ENCODE measurements at regions not wholly inside any gene's neighbourhood (a gene's known extent, or its start where the extent isn't known, plus 50 kb on each side); places are given as distances from the start of the nearest gene placed in this dataset.

- Histone ChIP-seq H3K4me1 (ENCODE audit: control insufficient read depth, insufficient read depth, low read length) (no peaks in the 10 kb centered on the region), H3K27ac (ENCODE audit: insufficient read depth, low read length) (no peak overlapping the region), H3K79me1 (ENCODE audit: low read depth in 1 of 2, low read length in 2 of 2) (no peaks in the 10 kb centered on the region), H2BK120ac (ENCODE audit: low read depth, low read length) (no peak overlapping the region), H3K23ac (ENCODE audit: low read depth, low read length) (no peak overlapping the region), H4K8ac (ENCODE audit: low read depth in 2 of 2, low read length in 2 of 2) (no peak overlapping the region), H3K9ac (ENCODE audit: low read depth, low read length) (no peak overlapping the region), H3K36me3 (ENCODE audit: control insufficient read depth, insufficient read depth, low read length) (no peaks in the 10 kb centered on the region), H2AFZ (replicated peaks; ENCODE audit: low read length, poor library complexity) (no peak overlapping the region), H2BK5ac (ENCODE audit: low read depth, low read length, poor library complexity, severe bottlenecking) (no peak overlapping the region), H4K20me1 (ENCODE audit: insufficient read depth, low read length) (no peaks in the 10 kb centered on the region), H2AK9ac (replicated peaks; ENCODE audit: low read depth, low read length, poor library complexity) (no peak overlapping the region), H2BK15ac (ENCODE audit: low read depth, low read length) (no peak overlapping the region), H3K9me1 (ENCODE audit: insufficient read depth, low read length) (no peaks in the 10 kb centered on the region), H4K91ac (ENCODE audit: insufficient read depth, low read depth, low read length) (no peak overlapping the region), H2BK20ac (ENCODE audit: low read depth, low read length) (no peak overlapping the region), H4K5ac (ENCODE audit: low read depth, low read length) (no peak overlapping the region), H2AK5ac (ENCODE audit: low read depth, low read length) (no peak overlapping the region), H3K56ac (ENCODE audit: extremely low read depth, insufficient read depth, low read length) (no peak overlapping the region), H3K14ac (replicated peaks; ENCODE audit: low read depth, low read length) (no peak overlapping the region), H3K4me2 (ENCODE audit: low read depth, low read length) (no peak overlapping the region), H3K4ac (ENCODE audit: low read depth, low read length) (no peak overlapping the region), H3K18ac (ENCODE audit: low read depth, low read length) (no peak overlapping the region), H3K4me3 (ENCODE audit: insufficient read depth, low read depth, low read length) (no peak overlapping the region), H3K27me3 (ENCODE audit: control insufficient read depth, insufficient read depth, low read length) (peaks cover 6% of the 10 kb centered on the region; the same call in 1 of the 2 replicates), H3K9me3 (ENCODE audit: control insufficient read depth, insufficient read depth, low read length) (no peaks in the 10 kb centered on the region)
- no peak for DNase-seq
- no peak for ATAC-seq (ENCODE audit: low read depth)
- no TSS peak for BruUV-seq (replicated peaks)
- in situ Hi-C loops (cut with MboI; ENCODE audit: low sequenced_read_pairs) (no loop called here), intact Hi-C loops (cut with micrococcal nuclease) (no loop called here), dilution Hi-C loops (cut with HindIII; ENCODE audit: low sequenced_read_pairs, unreplicated experiment) (no loop called here)
- POLR2A ChIA-PET (ENCODE audit: unreplicated experiment) = no interaction called here
- no peak for TF ChIP-seq SMC3 (IDR thresholded peaks at IDR 0.05; ENCODE audit: low read depth, low read length)
- TF ChIP-seq RAD21 (IDR thresholded peaks at IDR 0.05; ENCODE audit: low read length) = no peak
- no peak for TF ChIP-seq NFE2L2 (IDR thresholded peaks at IDR 0.05; ENCODE audit: low read depth, low read length)
- TF ChIP-seq MAZ (IDR thresholded peaks at IDR 0.05; ENCODE audit: borderline replicate concordance, low read depth, low read length) = no peak
- TF ChIP-seq RCOR1 (IDR thresholded peaks at IDR 0.05; ENCODE audit: insufficient replicate concordance, low read length) = no peak
- no peak for TF ChIP-seq FOS (IDR thresholded peaks at IDR 0.05; ENCODE audit: low read depth, low read length)
- no peak for TF ChIP-seq USF2 (IDR thresholded peaks at IDR 0.05; ENCODE audit: low read depth, low read length)
- TF ChIP-seq CEBPB (IDR thresholded peaks at IDR 0.05; ENCODE audit: low read depth, low read length) = no peak
- no peak for TF ChIP-seq CTCF (conservative IDR thresholded peaks at IDR 0.05; ENCODE audit: low read depth, low read length)
- TF ChIP-seq MXI1 (IDR thresholded peaks at IDR 0.05; ENCODE audit: borderline replicate concordance, low read depth, low read length) = no peak
- TF ChIP-seq MAFK (IDR thresholded peaks at IDR 0.05; ENCODE audit: low read depth, low read length) = no peak
- no peak for TF ChIP-seq ELK1 (IDR thresholded peaks at IDR 0.05; ENCODE audit: borderline replicate concordance, low read depth, low read length)
- no peak for TF ChIP-seq CHD1 (IDR thresholded peaks at IDR 0.05; ENCODE audit: low read depth, low read length)
- no peak for TF ChIP-seq POLR2A (IDR thresholded peaks at IDR 0.05; ENCODE audit: low read depth, low read length)
- no peak for TF ChIP-seq RFX5 (IDR thresholded peaks at IDR 0.05; ENCODE audit: low read depth, low read length)
- no peak for TF ChIP-seq BHLHE40 (IDR thresholded peaks at IDR 0.05; ENCODE audit: low read depth, low read length)
- whole genome bisulfite sequencing, 2 experiments (ENCODE audit: extremely low coverage in 2 of 2, insufficient read length in 1 of 2) = no CpG with 5 or more reads among the region's 1 CpG
- CTCF ChIA-PET = no interaction called here
These were observed 50.5 kb upstream of the PAGE1 start for GRCh38 chrX:49746306-49746705.
